DMS114 treated with DMSO at 0.1 percent for 48 hours (cell line): ENCODE measurements at regions not wholly inside any gene's neighbourhood (a gene's known extent, or its start where the extent isn't known, plus 50 kb on each side); places are given as distances from the start of the nearest gene placed in this dataset.

Experiments
- DNase-seq: peaks from one replicate; lab custom pipeline; 2025; ENCODE audit not compliant: unreplicated experiment; lab: John Stamatoyannopoulos, UW

- DNase-seq: peak; percentile 12
These were observed 163.1 kb upstream of the NPVF start for GRCh38 chr7:25391295-25391861.

DNA sequence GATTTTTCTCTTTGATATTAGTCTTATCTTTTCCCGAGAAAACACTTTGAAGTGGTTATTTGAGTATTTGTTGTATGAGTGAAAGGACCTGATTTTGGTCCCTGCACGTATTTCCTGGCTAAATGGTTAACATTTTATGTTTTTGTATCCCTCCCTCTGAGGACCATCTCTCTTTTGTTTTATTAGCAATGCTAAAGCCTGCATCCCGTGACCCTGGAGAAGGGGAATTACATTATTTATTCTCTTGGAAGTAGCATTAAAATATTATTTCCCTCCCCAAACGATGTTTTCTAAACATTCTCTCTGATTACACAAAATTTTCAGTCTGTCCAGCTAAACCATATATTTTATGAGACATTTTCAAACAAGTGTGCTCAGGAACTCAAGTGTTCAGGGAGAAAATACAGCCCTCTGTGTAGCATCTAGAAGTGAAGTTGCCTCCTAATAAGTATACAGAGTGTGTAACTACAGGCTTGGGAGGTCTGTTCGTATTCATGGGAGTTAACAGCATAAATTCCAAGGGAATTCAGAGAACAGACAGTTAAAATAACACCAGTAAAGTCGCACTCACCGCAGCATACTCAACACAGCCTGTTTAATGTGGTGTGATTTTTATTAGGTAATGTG lies 163.8 kb upstream of the NPVF start:
- DNase-seq: no peak

DNA sequence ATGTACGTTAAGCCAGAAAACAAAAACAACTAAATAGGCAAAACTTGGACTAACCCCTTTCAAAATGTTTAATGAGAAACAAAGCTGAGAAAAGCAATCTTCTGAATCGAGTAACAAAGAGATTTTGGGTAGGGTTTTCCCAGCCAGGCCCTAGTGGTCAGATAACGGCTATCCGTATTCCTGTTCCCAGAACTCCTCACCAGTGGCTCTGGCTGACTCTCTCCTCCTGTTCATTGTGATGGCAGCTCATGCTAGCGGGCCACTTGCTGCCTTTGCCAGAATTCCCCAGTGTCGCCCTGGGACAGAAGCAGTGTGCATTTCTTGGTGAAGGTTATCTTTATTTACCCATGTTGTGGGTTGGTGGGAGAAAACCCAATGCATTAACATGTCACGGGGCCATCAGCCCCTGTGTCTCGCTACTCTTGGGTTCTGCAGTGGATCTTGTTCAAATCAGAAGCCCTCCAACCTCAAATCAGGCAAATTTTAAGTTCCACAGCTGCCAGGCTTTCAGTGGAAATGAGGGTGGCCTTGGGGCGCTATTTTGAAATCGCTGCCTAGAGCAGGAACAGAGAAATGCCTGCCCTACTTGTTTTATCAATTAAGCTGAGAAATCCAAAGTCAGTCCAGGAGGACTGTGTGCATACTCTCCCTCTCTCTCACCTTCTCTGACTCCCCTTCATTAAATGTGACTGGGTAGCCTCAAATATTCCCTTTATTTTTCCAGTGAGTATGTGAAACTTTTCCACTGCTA lies 164.5 kb upstream of the NPVF start:
- DNase-seq: no peak

DNA sequence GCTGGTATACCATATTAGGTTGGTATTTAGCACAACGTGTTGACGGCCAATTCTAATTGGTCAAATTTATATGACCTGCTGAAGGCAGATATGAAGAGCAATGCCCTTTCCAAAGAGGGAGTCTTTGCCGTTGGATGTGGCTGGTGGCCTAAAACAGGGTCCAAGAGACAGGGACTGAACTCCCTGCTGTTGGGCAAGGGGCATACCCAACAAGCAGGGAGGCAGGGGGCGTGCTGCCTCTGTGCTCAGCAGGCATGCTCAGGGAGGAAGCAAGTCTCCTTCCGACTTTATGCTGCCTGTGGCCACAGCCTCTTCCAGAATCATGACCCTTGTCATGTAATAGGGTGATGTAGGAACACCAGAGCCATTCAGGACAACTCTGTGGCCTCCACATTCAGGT lies 167.7 kb upstream of the NPVF start:
- no peak for DNase-seq

DNA sequence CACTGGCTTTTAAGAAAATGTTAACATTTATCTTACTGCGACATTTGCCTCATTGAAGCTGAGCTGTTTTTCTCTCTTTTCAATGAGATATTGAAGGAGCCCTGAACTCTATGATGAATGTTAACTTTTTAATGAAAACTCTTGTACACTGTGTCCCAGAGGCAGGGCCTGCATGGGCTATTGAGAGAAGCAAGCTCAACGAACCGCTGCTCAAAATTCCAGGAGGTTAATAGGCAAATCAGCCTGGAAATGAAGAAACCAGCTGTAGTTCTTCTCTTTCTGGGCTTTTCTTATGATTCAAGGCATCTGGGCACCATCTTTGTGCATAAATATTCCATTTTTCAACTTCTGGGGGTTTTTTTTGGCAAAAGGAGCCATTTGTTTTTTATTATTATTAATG lies 168.4 kb upstream of the NPVF start:
- DNase-seq: no peak

GRCh38 chr7:25398418-25398817 lies 170.1 kb upstream of the NPVF start:
- DNase-seq: no peak

- DNase-seq: no peak
These were observed 170.9 kb upstream of the NPVF start for GRCh38 chr7:25399000-25399750.

DNA sequence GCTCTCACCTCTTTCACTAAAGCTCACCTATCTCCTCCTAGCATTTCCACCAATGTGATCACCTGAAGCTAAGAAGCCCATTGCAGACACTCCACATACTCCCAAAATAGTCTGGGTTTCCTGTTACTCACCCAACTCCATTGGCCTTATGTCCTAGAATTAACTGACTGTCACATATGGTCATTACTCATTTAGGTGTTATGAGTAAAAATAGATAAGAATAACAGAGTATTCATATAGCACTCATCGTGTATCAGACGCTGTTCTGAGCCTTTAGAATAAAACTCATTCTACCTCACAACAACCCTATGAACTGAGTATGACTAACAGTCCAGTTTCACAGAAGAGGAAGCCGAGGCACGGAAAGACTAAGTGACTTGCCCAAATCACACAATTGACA lies 174.2 kb upstream of the NPVF start:
- DNase-seq: no peak

DNA sequence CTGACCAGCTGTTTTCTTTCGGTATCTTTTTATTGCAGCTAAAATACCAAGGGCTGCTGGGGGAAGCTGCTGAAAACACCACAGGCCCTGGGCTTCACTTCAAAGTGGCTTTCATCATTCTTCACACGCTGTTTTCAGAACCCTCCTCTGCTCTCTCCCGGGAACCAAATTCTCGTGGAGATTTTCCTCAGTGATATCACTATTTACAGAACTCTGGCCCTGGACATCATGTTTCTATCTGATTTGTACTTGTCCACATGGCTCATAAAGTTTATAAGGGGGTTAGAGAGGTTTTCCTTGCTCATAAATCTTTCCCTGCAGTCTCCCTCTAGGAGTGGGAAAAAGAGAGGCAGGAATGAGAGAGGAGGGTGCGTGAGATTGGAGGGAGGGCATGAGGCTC lies 177.4 kb upstream of the NPVF start:
- DNase-seq: no peak

DNA sequence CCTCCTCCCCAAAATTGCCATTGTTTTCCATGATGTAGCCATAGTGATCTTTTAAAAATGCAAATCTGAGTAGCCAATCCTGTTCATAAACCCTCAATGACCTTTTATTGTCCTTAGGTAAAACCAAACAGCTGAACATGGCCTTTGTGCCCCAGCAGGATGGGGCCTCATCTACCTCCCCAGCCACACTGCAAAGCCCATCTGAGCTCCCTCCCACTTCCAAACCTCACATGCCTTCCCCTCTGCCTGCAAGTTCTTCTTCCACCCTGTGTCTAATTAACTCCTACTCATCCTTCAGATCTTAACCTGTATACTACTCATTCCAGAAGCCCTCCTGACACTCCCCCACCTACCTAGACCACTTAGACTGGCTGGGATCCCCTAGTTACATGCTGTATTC lies 178.8 kb upstream of the NPVF start:
- DNase-seq: no peak

GRCh38 chr7:25408012-25408687 lies 179.9 kb upstream of the NPVF start:
- no peak for DNase-seq

- no peak for DNase-seq
These were observed 180.6 kb upstream of the NPVF start for GRCh38 chr7:25408876-25409275.

DNA sequence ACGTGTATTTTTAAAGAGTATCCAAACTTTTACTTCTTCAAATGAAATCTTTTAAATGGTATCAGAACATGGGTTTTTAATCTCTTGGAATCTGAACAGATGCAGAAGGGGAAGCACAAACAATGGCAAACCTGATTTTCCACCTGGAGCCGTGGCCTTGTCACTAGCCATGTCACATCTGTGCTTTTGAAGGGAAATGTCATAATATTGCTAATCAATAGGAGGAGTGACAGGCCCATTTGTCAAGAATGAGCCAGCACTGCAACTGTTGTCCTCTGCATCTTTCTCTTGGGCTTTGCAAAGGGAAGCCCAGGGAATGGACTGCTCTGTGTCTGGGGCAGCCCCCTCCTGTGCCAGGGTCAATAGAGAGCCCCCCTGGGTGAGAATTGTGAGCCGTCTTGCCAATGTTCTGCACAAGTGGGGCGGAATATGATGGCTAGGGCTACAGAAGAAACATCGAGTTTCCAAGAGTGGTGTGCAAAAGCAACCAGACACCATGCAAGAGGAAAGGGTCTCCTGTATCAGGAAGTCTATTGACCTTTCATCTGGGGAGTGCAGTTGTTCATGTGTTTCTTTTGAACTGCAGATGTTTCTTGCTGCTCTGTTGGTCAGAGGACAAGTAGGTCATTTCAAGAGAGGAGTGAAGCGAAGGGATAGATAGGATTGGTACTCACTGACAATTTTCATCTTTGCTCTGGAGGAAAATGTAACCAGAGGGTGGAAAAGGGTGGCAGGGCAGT lies 181.8 kb upstream of the NPVF start:
- no peak for DNase-seq

DNA sequence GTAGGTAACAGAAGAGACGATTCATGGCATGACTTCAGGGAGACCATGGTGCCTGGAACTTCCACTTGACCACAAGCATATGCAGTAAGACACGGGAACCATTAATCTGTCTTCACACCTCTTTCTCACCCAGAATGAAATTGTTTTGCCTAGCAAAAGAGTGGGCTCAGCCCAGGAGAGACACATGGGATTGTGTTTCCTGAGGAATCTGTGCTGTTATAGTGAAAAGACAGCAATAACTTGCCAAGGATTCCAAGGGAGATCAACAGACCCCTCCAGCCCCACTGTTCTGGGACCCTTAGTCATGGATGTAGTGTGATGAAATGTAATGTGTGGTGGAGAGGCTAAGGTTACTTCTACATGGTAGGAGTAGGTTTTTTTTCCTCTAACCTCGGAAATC lies 192.5 kb upstream of the NPVF start:
- DNase-seq: no peak

GRCh38 chr7:25424113-25424512 lies 195.8 kb upstream of the NPVF start:
- DNase-seq: no peak

- DNase-seq: no peak
These were observed 196.6 kb upstream of the NPVF start for GRCh38 chr7:25424855-25425254.

DNA sequence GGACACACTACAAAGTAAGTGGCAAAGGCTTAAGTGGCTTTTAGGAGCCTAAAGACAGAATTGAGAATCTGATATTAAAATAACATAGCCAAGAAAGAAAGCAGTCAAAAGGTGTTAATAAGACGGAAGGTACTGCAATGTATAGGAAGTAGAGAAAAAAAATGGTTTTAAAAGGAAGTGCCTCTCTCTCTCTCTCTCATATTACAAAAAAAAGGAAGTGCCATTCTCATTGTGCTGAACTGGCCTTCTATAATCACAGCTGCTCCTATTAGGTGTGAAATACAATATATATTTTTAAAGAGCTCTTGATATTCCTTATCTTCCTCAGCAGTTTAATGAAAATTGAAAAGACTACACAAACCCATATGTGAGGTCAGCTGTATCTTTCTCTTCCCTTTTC lies 199.4 kb upstream of the NPVF start:
- DNase-seq: no peak

GRCh38 chr7:25429731-25430130 lies 201.4 kb upstream of the NPVF start:
- no peak for DNase-seq

DNA sequence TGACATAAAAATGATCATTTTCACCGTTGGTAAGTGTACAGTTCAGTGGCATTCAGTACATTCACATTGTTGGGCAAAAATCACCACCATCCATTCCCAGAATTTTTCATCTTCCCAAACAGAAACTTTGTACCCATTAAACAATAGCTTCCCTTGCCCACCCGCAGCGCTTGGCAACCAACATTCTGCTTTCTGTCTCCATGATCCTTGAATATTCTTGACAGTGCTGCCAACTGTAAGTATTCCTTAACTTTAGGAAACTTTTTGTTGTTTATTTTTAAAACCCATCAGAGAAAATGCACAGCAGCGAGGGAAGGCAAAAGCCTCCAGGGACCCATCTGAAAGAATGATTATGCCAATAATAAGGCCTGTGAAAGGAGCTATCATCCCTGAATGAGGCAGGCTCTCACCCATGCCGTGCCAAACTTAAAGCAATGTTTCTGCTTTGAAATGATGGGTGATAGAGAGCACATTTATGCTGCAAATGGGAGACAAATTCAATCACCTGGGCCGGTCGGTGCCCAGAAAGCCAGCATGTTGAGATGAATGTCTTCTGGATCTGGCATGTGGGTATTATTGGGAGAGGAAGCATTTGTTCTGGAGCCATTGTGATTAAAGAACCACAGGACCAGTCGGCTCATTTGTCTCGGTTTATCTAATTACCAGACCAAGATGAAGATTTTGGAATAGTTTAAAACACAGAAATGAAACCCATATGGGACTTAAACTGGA lies 202.1 kb upstream of the NPVF start:
- no peak for DNase-seq

GRCh38 chr7:25431956-25432450 lies 203.7 kb upstream of the NPVF start:
- DNase-seq: no peak
